HEK293 (cell line): ENCODE measurements at regions not wholly inside any gene's neighbourhood (a gene's known extent, or its start where the extent isn't known, plus 50 kb on each side); places are given as distances from the start of the nearest gene placed in this dataset.

Source experiments
- CTCF ChIA-PET: fragments of 350-600 bp; formaldehyde crosslinking; extraction: SDS; loops from one replicate; lab custom pipeline; 2021; ENCODE audit warnings: antibody characterized with exemption; lab: Yijun Ruan, JAX
- POLR2A ChIA-PET: fragments of 300-600 bp; formaldehyde crosslinking; extraction: SDS; loops from one replicate; lab custom pipeline; 2020; ENCODE audit warnings: antibody characterized with exemption, inconsistent platforms; lab: Yijun Ruan, JAX
- H3K27ac ChIP-seq: fragments of 200-500 bp; sonication (Bioruptor generic); 2 replicates; pipeline ENCODE4 v1.5.1; 2014; ENCODE audit warnings: low read depth, low read length, control low read depth, inconsistent platforms; ENCODE audit errors: extremely low read depth
- H3K36me3 ChIP-seq, 2 experiments: fragments of 200-500 bp in 1 of 2; sonication (Bioruptor generic) in 1 of 2; 1 replicate in 1 of 2; 2 replicates in 1 of 2; pipeline ENCODE4 v1.5.1; 2014 to 2017; ENCODE audit warnings: inconsistent platforms in 2 of 2, low read length in 2 of 2; ENCODE audit not compliant: control insufficient read depth in 2 of 2, insufficient read depth in 1 of 2
- H3K4me1 ChIP-seq: fragments of 200-500 bp; sonication (Bioruptor generic); 2 replicates; pipeline ENCODE4 v1.5.1; 2014; ENCODE audit warnings: mild to moderate bottlenecking, low read length, inconsistent platforms; ENCODE audit not compliant: control insufficient read depth, insufficient read depth
- H3K4me3 ChIP-seq: 2 replicates; pipeline ENCODE4 v1.5.1; 2011; ENCODE audit warnings: low read depth, mild to moderate bottlenecking, control low read depth, low read length, moderate library complexity
- H3K9me3 ChIP-seq: fragments of 200-500 bp; sonication (Bioruptor generic); 2 replicates; pipeline ENCODE4 v1.5.1; 2014; ENCODE audit warnings: low read depth, low read length, inconsistent platforms; ENCODE audit not compliant: control insufficient read depth, insufficient read depth
- HOXC10 ChIP-seq: sonication (generic); formaldehyde crosslinking; IDR thresholded peaks from 2 replicates; pipeline ENCODE4 v1.8.1; 2023; ENCODE audit warnings: mild to moderate bottlenecking, missing genetic modification reagents
- KLF16 ChIP-seq: fragments of 450-650 bp; formaldehyde crosslinking; IDR thresholded peaks from 2 replicates; pipeline ENCODE4 v1.5.1; 2017; ENCODE audit warnings: missing biosample characterization, missing genetic modification characterization
- PRDM1 ChIP-seq: fragments of 450-650 bp; formaldehyde crosslinking; IDR thresholded peaks from 2 replicates; pipeline ENCODE4; 2016; ENCODE audit warnings: missing biosample characterization, missing genetic modification characterization
- RBAK ChIP-seq: fragments of 450-650 bp; formaldehyde crosslinking; IDR thresholded peaks from 2 replicates; pipeline ENCODE4 v1.5.1; 2016; ENCODE audit warnings: missing biosample characterization, missing genetic modification characterization
- SCRT2 ChIP-seq: fragments of 450-650 bp; formaldehyde crosslinking; IDR thresholded peaks from 2 replicates; pipeline ENCODE4 v1.5.1; 2016; ENCODE audit warnings: missing biosample characterization, missing genetic modification characterization
- SP3 ChIP-seq: fragments of 450-650 bp; formaldehyde crosslinking; IDR thresholded peaks from 2 replicates; pipeline ENCODE4 v1.5.1; 2016; ENCODE audit warnings: missing biosample characterization, missing genetic modification characterization
- ZNF175 ChIP-seq: fragments of 450-650 bp; formaldehyde crosslinking; IDR thresholded peaks from 2 replicates; pipeline ENCODE4 v1.5.1; 2016; ENCODE audit warnings: missing biosample characterization, missing genetic modification characterization
- ZNF2 ChIP-seq: fragments of 450-650 bp; formaldehyde crosslinking; IDR thresholded peaks from 2 replicates; pipeline ENCODE4 v1.5.1; 2016; ENCODE audit warnings: missing biosample characterization, missing genetic modification characterization
- ZNF202 ChIP-seq: fragments of 450-650 bp; formaldehyde crosslinking; IDR thresholded peaks from 2 replicates; pipeline ENCODE4 v1.5.1; 2016; ENCODE audit warnings: missing biosample characterization, missing genetic modification characterization, borderline replicate concordance
- ZNF211 ChIP-seq: fragments of 450-650 bp; formaldehyde crosslinking; IDR thresholded peaks from 2 replicates; pipeline ENCODE4 v1.5.1; 2016; ENCODE audit warnings: low read depth, missing biosample characterization, missing genetic modification characterization
- ZNF214 ChIP-seq: fragments of 450-650 bp; formaldehyde crosslinking; IDR thresholded peaks from 2 replicates; pipeline ENCODE4 v1.5.1; 2017; ENCODE audit warnings: missing biosample characterization, mild to moderate bottlenecking, missing genetic modification characterization, borderline replicate concordance
- ZNF423 ChIP-seq: fragments of 450-650 bp; formaldehyde crosslinking; IDR thresholded peaks from 2 replicates; pipeline ENCODE4 v1.5.1; 2016; ENCODE audit warnings: missing biosample characterization, missing genetic modification characterization
- ZNF426 ChIP-seq: fragments of 450-650 bp; formaldehyde crosslinking; IDR thresholded peaks from 2 replicates; pipeline ENCODE4 v1.5.1; 2017; ENCODE audit warnings: missing biosample characterization, missing genetic modification characterization, mild to moderate bottlenecking, inconsistent platforms, moderate library complexity
- ZNF555 ChIP-seq: fragments of 450-650 bp; formaldehyde crosslinking; conservative IDR thresholded peaks from 2 replicates; pipeline ENCODE4 v1.5.1; 2017; ENCODE audit warnings: missing biosample characterization, mild to moderate bottlenecking, missing genetic modification characterization, inconsistent platforms
- ZNF558 ChIP-seq: fragments of 450-650 bp; formaldehyde crosslinking; IDR thresholded peaks from 2 replicates; pipeline ENCODE4 v1.5.1; 2016; ENCODE audit warnings: missing biosample characterization, missing genetic modification characterization
- ZNF571 ChIP-seq: fragments of 450-650 bp; formaldehyde crosslinking; IDR thresholded peaks from 2 replicates; pipeline ENCODE4 v1.5.0; 2017; ENCODE audit warnings: missing biosample characterization, missing genetic modification characterization
- ZNF585B ChIP-seq: fragments of 450-650 bp; formaldehyde crosslinking; IDR thresholded peaks from 2 replicates; pipeline ENCODE4 v1.5.1; 2016; ENCODE audit warnings: missing biosample characterization, missing genetic modification characterization
- ZNF623 ChIP-seq: fragments of 450-650 bp; formaldehyde crosslinking; IDR thresholded peaks from 2 replicates; pipeline ENCODE4 v1.5.1; 2016; ENCODE audit warnings: missing biosample characterization, missing genetic modification characterization
- ZNF776 ChIP-seq: fragments of 450-650 bp; formaldehyde crosslinking; IDR thresholded peaks from 2 replicates; pipeline ENCODE4 v1.5.0; 2017; ENCODE audit warnings: missing biosample characterization, missing genetic modification characterization, borderline replicate concordance
- ZSCAN30 ChIP-seq: fragments of 450-650 bp; IDR thresholded peaks from 2 replicates; pipeline ENCODE4 v1.5.1; 2018; ENCODE audit warnings: missing biosample characterization, mild to moderate bottlenecking, missing genetic modification characterization, moderate library complexity
- TF ChIP-seq, protein P1 (sequence below): fragments of 450-650 bp; formaldehyde crosslinking; IDR thresholded peaks from 2 replicates; pipeline ENCODE4; 2016; ENCODE audit warnings: missing biosample characterization, missing genetic modification characterization
- TF ChIP-seq, protein P2 (sequence below): fragments of 450-650 bp; formaldehyde crosslinking; IDR thresholded peaks from 2 replicates; pipeline ENCODE4 v1.5.1; 2016; ENCODE audit warnings: missing biosample characterization, missing genetic modification characterization, borderline replicate concordance
- TF ChIP-seq, protein P3 (sequence below): fragments of 450-650 bp; IDR thresholded peaks from 2 replicates; pipeline ENCODE4 v1.5.1; 2018; ENCODE audit warnings: missing biosample characterization, mild to moderate bottlenecking, missing genetic modification characterization
- TF ChIP-seq, protein P4 (sequence below): fragments of 450-650 bp; formaldehyde crosslinking; IDR thresholded peaks from 2 replicates; pipeline ENCODE4 v1.5.1; 2017; ENCODE audit warnings: missing biosample characterization, missing genetic modification characterization
- TF ChIP-seq, protein P5 (sequence below): fragments of 450-650 bp; formaldehyde crosslinking; IDR thresholded peaks from 2 replicates; pipeline ENCODE4 v1.5.1; 2017; ENCODE audit warnings: missing biosample characterization, mild to moderate bottlenecking, missing genetic modification characterization, moderate library complexity
- TF ChIP-seq, protein P6 (sequence below): fragments of 450-650 bp; formaldehyde crosslinking; IDR thresholded peaks from 2 replicates; pipeline ENCODE4 v1.5.1; 2016; ENCODE audit warnings: missing biosample characterization, missing genetic modification characterization

DNA sequence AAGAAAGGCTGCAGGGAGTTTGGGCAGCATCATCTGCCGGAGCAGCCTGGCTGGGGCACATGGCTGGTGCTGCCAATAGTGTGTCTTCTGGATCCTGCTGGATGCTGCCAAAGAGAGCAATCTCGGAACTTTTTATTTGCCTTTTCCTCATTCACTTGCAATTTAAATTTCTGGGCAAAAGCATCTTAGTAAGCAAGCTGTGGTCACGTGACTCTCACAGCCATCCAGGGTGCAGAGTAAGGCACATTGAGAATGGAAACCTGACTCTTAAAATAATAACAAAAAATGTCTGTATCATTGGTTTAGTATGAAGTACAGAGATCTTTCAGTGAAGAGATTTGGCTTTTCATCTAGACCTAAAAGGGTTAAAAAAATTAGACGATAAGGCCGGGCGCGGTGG lies 910.3 kb downstream of the STIM2 start (continued):
- TF ChIP-seq ZNF175, result no peak

DNA sequence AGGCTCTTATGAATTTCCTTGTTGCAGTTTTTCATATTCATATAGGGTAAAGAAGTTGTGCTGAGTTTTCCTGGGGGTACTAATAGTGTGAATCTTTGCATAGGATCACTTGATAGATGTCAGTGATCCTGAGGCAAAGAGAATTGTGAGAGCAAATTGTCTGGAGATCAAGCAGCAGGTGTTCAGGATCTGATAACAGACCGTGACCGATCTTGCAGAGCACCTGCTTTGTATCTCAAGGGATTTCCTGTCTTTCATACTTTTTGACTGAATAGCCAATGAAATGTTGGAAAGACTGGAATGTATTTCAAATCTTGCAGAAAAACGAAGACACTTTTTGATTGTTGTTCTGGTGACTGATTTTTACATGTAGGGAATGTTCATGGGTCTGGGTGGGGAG lies 914.5 kb downstream of the STIM2 start:
- TF ChIP-seq HOXC10 (CRISPR knock-in tag) (no peak), ZNF585B (tag by site-specific recombination) (no peak), SP3 (tag by site-specific recombination) (no peak), ZNF202 (tag by site-specific recombination) (no peak), ZNF214 (tag by site-specific recombination) (no peak), ZNF623 (no peak), ZNF558 (tag by site-specific recombination) (no peak), PRDM1 (tag by site-specific recombination) (no peak), ZNF426 (no peak), ZNF555 (no peak), ZNF423 (tag by site-specific recombination) (no peak), KLF16 (tag by site-specific recombination) (no peak)
- TF ChIP-seq, protein P1, sequence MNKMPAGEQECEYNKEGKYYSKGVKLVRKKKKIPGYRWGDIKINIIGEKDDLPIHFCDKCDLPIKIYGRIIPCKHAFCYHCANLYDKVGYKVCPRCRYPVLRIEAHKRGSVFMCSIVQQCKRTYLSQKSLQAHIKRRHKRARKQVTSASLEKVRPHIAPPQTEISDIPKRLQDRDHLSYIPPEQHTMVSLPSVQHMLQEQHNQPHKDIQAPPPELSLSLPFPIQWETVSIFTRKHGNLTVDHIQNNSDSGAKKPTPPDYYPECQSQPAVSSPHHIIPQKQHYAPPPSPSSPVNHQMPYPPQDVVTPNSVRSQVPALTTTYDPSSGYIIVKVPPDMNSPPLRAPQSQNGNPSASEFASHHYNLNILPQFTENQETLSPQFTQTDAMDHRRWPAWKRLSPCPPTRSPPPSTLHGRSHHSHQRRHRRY (tag by site-specific recombination), result no peak
- TF ChIP-seq, protein P2, sequence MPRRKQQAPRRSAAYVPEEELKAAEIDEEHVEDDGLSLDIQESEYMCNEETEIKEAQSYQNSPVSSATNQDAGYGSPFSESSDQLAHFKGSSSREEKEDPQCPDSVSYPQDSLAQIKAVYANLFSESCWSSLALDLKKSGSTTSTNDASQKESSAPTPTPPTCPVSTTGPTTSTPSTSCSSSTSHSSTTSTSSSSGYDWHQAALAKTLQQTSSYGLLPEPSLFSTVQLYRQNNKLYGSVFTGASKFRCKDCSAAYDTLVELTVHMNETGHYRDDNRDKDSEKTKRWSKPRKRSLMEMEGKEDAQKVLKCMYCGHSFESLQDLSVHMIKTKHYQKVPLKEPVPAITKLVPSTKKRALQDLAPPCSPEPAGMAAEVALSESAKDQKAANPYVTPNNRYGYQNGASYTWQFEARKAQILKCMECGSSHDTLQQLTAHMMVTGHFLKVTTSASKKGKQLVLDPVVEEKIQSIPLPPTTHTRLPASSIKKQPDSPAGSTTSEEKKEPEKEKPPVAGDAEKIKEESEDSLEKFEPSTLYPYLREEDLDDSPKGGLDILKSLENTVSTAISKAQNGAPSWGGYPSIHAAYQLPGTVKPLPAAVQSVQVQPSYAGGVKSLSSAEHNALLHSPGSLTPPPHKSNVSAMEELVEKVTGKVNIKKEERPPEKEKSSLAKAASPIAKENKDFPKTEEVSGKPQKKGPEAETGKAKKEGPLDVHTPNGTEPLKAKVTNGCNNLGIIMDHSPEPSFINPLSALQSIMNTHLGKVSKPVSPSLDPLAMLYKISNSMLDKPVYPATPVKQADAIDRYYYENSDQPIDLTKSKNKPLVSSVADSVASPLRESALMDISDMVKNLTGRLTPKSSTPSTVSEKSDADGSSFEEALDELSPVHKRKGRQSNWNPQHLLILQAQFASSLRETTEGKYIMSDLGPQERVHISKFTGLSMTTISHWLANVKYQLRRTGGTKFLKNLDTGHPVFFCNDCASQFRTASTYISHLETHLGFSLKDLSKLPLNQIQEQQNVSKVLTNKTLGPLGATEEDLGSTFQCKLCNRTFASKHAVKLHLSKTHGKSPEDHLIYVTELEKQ (tag by site-specific recombination), result no peak
- TF ChIP-seq, protein P3, sequence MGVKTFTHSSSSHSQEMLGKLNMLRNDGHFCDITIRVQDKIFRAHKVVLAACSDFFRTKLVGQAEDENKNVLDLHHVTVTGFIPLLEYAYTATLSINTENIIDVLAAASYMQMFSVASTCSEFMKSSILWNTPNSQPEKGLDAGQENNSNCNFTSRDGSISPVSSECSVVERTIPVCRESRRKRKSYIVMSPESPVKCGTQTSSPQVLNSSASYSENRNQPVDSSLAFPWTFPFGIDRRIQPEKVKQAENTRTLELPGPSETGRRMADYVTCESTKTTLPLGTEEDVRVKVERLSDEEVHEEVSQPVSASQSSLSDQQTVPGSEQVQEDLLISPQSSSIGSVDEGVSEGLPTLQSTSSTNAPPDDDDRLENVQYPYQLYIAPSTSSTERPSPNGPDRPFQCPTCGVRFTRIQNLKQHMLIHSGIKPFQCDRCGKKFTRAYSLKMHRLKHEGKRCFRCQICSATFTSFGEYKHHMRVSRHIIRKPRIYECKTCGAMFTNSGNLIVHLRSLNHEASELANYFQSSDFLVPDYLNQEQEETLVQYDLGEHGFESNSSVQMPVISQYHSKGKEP (tag by site-specific recombination), result no peak
- Histone ChIP-seq H3K4me1 (no peaks in the 10 kb centered on the region), H3K9me3 (no peaks in the 10 kb centered on the region), H3K27ac (no peak overlapping the region), H3K36me3 (no peaks in the 10 kb centered on the region), H3K4me3 (no peak overlapping the region)
- ChIA-PET POLR2A (no interaction called here), CTCF (no interaction called here)

DNA sequence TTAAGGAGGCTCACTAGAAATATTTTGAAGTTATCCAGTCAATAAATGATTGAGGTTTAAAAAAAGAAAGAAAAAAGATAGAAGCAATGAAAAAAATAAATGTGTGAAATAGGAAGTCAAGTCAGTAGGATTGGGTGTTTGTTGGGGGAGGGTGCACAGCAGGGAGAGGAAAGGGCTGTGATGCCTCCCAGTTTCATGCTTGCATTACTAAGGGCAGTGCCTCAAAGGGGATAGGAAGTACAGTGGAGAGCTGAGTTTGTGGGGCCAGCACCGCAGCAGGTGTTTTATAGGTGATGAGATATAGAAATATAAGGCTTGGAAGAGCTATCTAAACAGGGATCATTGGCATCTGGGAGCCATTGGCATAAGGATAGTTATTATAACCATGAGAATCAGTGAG lies 919.2 kb downstream of the STIM2 start:
- ChIA-PET CTCF (no interaction called here), POLR2A (no interaction called here)
- H3K36me3 ChIP-seq, result no peaks in the 10 kb centered on the region
- TF ChIP-seq, protein P4, sequence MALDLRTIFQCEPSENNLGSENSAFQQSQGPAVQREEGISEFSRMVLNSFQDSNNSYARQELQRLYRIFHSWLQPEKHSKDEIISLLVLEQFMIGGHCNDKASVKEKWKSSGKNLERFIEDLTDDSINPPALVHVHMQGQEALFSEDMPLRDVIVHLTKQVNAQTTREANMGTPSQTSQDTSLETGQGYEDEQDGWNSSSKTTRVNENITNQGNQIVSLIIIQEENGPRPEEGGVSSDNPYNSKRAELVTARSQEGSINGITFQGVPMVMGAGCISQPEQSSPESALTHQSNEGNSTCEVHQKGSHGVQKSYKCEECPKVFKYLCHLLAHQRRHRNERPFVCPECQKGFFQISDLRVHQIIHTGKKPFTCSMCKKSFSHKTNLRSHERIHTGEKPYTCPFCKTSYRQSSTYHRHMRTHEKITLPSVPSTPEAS, result no peak
- TF ChIP-seq, protein P5, sequence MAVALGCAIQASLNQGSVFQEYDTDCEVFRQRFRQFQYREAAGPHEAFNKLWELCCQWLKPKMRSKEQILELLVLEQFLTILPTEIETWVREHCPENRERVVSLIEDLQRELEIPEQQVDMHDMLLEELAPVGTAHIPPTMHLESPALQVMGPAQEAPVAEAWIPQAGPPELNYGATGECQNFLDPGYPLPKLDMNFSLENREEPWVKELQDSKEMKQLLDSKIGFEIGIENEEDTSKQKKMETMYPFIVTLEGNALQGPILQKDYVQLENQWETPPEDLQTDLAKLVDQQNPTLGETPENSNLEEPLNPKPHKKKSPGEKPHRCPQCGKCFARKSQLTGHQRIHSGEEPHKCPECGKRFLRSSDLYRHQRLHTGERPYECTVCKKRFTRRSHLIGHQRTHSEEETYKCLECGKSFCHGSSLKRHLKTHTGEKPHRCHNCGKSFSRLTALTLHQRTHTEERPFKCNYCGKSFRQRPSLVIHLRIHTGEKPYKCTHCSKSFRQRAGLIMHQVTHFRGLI (tag by site-specific recombination), result no peak
- no peak for TF ChIP-seq SCRT2 (tag by site-specific recombination)
- TF ChIP-seq, protein P6, sequence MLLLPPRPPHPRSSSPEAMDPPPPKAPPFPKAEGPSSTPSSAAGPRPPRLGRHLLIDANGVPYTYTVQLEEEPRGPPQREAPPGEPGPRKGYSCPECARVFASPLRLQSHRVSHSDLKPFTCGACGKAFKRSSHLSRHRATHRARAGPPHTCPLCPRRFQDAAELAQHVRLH, result no peak
- TF ChIP-seq ZNF175, result no peak
- no peak for TF ChIP-seq ZNF211
- no peak for TF ChIP-seq RBAK (tag by site-specific recombination)
- no peak for TF ChIP-seq ZSCAN30
- no peak for TF ChIP-seq ZNF776 (tag by site-specific recombination)
- no peak for TF ChIP-seq ZNF2 (tag by site-specific recombination)
- TF ChIP-seq ZNF571 (tag by site-specific recombination), result no peak

More for the DNA sequence above, 919.2 kb downstream of the STIM2 start:
- Histone ChIP-seq H3K27ac (no peak overlapping the region), H3K4me3 (no peak overlapping the region), H3K4me1 (no peaks in the 10 kb centered on the region), H3K9me3 (no peaks in the 10 kb centered on the region)
